Neuronal stem cell (in vitro differentiated cells): ENCODE measurements at regions not wholly inside any gene's neighbourhood (a gene's known extent, or its start where the extent isn't known, plus 50 kb on each side); places are given as distances from the start of the nearest gene placed in this dataset.
"Not testable (repeated sequence)": the region's sequence is repeated elsewhere in the genome, so short reads cannot be mapped to it uniquely, and the experiment has no call there.

Experiments
- DNase-seq: peaks from one replicate; pipeline ENCODE4 v3.0.0-alpha.2; 2013; ENCODE audit warnings: low spot score
- H2AFZ ChIP-seq: one replicate; pipeline ENCODE4 v1.6.1; 2013; ENCODE audit warnings: mild to moderate bottlenecking, low read length, inconsistent platforms
- H2AK5ac ChIP-seq: 2 replicates; pipeline ENCODE4 v1.6.1; 2013; ENCODE audit warnings: low read depth, mild to moderate bottlenecking, inconsistent platforms, low read length, moderate library complexity, mixed read lengths
- H2BK120ac ChIP-seq: 2 replicates; pipeline ENCODE4 v1.6.1; 2013; ENCODE audit warnings: low read depth, mild to moderate bottlenecking, inconsistent platforms, low read length, moderate library complexity, mixed read lengths
- H2BK12ac ChIP-seq: one replicate; pipeline ENCODE4 v1.6.1; 2013; ENCODE audit warnings: low read length, inconsistent platforms
- H2BK15ac ChIP-seq: 2 replicates; pipeline ENCODE4 v1.6.1; 2013; ENCODE audit warnings: mild to moderate bottlenecking, low read length, inconsistent platforms, mixed read lengths
- H2BK5ac ChIP-seq: one replicate; pipeline ENCODE4 v1.6.1; 2013; ENCODE audit warnings: inconsistent platforms, mild to moderate bottlenecking, low read length, moderate library complexity
- H3K14ac ChIP-seq: one replicate; pipeline ENCODE4 v1.6.1; 2013; ENCODE audit warnings: low read length, inconsistent platforms
- H3K18ac ChIP-seq: 2 replicates; pipeline ENCODE4 v1.6.1; 2013; ENCODE audit warnings: low read length, inconsistent platforms
- H3K23ac ChIP-seq: 2 replicates; pipeline ENCODE4 v1.6.1; 2013; ENCODE audit warnings: low read depth, mild to moderate bottlenecking, mixed read lengths, low read length, inconsistent platforms; ENCODE audit not compliant: poor library complexity
- H3K27ac ChIP-seq: replicated peaks from 3 replicates; pipeline ENCODE4 v1.5.1; 2013; ENCODE audit warnings: low read length, inconsistent platforms
- H3K27me3 ChIP-seq, 3 experiments: 2 replicates each; pipeline ENCODE4 v1.6.1; 2013; ENCODE audit warnings: low read length in 3 of 3, mild to moderate bottlenecking in 2 of 3, inconsistent platforms in 1 of 3, low read depth in 1 of 3, mixed read lengths in 1 of 3, moderate library complexity in 1 of 3; ENCODE audit not compliant: control insufficient read depth in 3 of 3, insufficient read depth in 3 of 3
- H3K36me3 ChIP-seq, 2 donors: replicated peaks in 1 of 2; 2 replicates each; pipeline ENCODE4 v1.6.1; 2013; ENCODE audit warnings: low read length in 2 of 2; ENCODE audit not compliant: control insufficient read depth in 2 of 2, insufficient read depth in 2 of 2
- H3K4ac ChIP-seq: 2 replicates; pipeline ENCODE4 v1.6.1; 2013; ENCODE audit warnings: inconsistent platforms, mild to moderate bottlenecking, low read length, moderate library complexity
- H3K4me1 ChIP-seq, 2 donors: 1 replicate in 1 of 2; 2 replicates in 1 of 2; pipeline ENCODE4 v1.6.1; 2013; ENCODE audit warnings: low read length in 2 of 2, low read depth in 1 of 2; ENCODE audit not compliant: control insufficient read depth in 2 of 2, insufficient read depth in 1 of 2
- H3K4me2 ChIP-seq: one replicate; pipeline ENCODE4 v1.6.1; 2013; ENCODE audit warnings: mild to moderate bottlenecking, low read length, inconsistent platforms; ENCODE audit not compliant: insufficient read depth, poor library complexity, severe bottlenecking
- H3K4me3 ChIP-seq, 2 donors: 2 replicates each; pipeline ENCODE4 v1.5.1; 2013; ENCODE audit warnings: low read length in 2 of 2, mild to moderate bottlenecking in 2 of 2, inconsistent platforms in 1 of 2, moderate library complexity in 1 of 2
- H3K79me1 ChIP-seq: one replicate; pipeline ENCODE4 v1.6.1; 2013; ENCODE audit warnings: low read depth, mild to moderate bottlenecking, inconsistent platforms, low read length, moderate library complexity
- H3K9ac ChIP-seq: one replicate; pipeline ENCODE4 v1.6.1; 2013; ENCODE audit warnings: mild to moderate bottlenecking, low read depth, low read length, inconsistent platforms; ENCODE audit not compliant: poor library complexity
- H3K9me3 ChIP-seq, 2 donors: replicated peaks in 1 of 2; 2 replicates each; pipeline versions ENCODE3 to v1.6.1; 2013; ENCODE audit warnings: low read length in 2 of 2, mild to moderate bottlenecking in 2 of 2, inconsistent platforms in 1 of 2, low read depth in 1 of 2, mixed read lengths in 1 of 2, moderate library complexity in 1 of 2; ENCODE audit not compliant: control insufficient read depth in 2 of 2, insufficient read depth in 1 of 2
- H4K8ac ChIP-seq: one replicate; pipeline ENCODE4 v1.6.1; 2013; ENCODE audit warnings: low read depth, mild to moderate bottlenecking, inconsistent platforms, low read length, moderate library complexity
- H4K91ac ChIP-seq: one replicate; pipeline ENCODE4 v1.6.1; 2013; ENCODE audit warnings: low read length, low read depth, mild to moderate bottlenecking, inconsistent platforms; ENCODE audit not compliant: poor library complexity
- WGBS, 2 donors: extraction: QIAGEN DNeasy Blood & Tissue Kit; methylation state at CpG; one replicate each; pipeline ENCODE4 v1.1.7; 2013; ENCODE audit warnings: missing lambda C conversion rate in 2 of 2, mixed read lengths in 1 of 2; ENCODE audit not compliant: insufficient read length in 2 of 2, insufficient replicate concordance in 1 of 2; ENCODE audit errors: extremely low coverage in 2 of 2; 5-methylcytosine and 5-hydroxymethylcytosine counted together

DNA sequence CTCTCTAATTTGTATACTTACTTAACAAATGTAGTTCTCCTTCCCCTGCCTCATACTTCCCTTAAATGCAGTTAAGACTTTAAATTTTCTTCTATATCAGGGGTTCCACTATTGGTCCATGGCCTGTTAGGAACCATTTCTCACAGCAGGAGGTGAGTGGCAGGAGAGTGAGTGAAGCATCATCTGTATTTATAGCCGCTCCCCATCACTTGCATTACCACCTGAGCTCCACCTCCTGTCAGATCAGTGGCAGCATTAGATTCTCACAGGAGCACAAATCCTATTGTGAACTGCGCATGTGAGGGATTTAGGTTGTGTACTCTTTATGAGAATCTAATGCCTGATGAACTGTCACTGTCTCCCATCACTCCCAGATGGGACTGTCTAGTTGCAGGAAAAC lies 72.1 kb upstream of the ALB start:
- H2AK5ac ChIP-seq, H3K27ac ChIP-seq, H3K4me2 ChIP-seq, H3K9me3 ChIP-seq, H3K14ac ChIP-seq, H2BK12ac ChIP-seq, H2AFZ ChIP-seq, H3K4me1 ChIP-seq, DNase-seq, H3K18ac ChIP-seq, H4K8ac ChIP-seq, H3K23ac ChIP-seq, H3K27me3 ChIP-seq, H2BK120ac ChIP-seq, H4K91ac ChIP-seq, H3K36me3 ChIP-seq, H3K79me1 ChIP-seq, H2BK15ac ChIP-seq, H3K4me3 ChIP-seq, H2BK5ac ChIP-seq, H3K9ac ChIP-seq, H3K4ac ChIP-seq: not testable (repeated sequence)
- no CpG with 5 or more reads among the region's 2 CpGs for WGBS, 2 donors

DNA sequence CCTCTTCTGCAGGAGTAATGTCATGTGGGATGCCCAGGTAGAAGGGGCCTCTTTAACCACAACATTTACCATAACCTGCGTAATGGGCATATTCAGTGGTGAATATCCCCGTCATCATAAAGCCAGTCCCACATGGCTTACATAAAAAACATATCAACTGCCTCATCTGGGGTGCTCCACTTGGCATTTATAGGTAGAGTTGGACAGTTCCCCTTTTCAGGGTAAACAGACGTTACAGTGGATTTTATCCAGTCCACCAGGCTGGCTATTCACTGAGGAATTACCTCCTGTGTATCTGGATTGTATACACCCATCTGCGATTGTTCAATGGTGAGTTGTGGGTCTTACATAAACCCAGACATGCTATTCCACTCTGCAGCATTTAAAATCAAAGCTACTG lies 70.7 kb upstream of the ANKRD17 start:
- Histone ChIP-seq H3K4me2 (no peak overlapping the region), H3K79me1 (no peaks in the 10 kb centered on the region)

DNA sequence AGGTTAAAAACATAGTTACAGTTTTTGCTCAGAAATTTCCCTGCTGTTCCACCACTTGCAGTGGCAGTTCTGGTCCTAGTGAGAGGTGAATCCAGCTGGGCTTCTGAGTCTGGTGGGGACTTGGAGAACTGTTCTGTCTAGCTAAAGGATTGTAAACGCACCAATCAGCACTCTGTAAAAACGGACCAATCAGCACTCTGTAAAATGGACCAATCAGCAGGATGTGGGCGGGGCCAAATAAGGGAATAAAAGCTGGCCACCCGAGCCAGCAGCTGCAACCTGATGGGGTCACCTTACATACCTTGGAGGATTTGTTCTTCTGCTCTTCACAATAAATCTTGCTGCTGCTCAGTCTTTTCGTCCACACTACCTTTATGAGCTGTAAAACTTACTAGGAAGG lies 67.2 kb upstream of the ANKRD17 start:
- H4K91ac ChIP-seq, H3K36me3 ChIP-seq: not testable (repeated sequence)
- WGBS, 2 donors, result no CpG with 5 or more reads among the region's 5 CpGs

More for the DNA sequence above, 70.7 kb upstream of the ANKRD17 start:
- WGBS, 2 donors, result no CpG with 5 or more reads among the region's 4 CpGs
- no peak overlapping the region for H2BK15ac ChIP-seq
- H3K27ac ChIP-seq, result no peak overlapping the region
- no peaks in the 10 kb centered on the region for H3K27me3 ChIP-seq
- H3K4me1 ChIP-seq, result no peaks in the 10 kb centered on the region
- no peak overlapping the region for H4K91ac ChIP-seq
- no peak overlapping the region for H3K9ac ChIP-seq
- H3K23ac ChIP-seq, result no peak overlapping the region
- no peak overlapping the region for H2BK5ac ChIP-seq
- no peak overlapping the region for H3K18ac ChIP-seq
- H3K4ac ChIP-seq, result no peak overlapping the region
- no peak overlapping the region for H3K14ac ChIP-seq
- H2AFZ ChIP-seq, result no peak overlapping the region
- H3K36me3 ChIP-seq, result no peaks in the 10 kb centered on the region
- no peak overlapping the region for H2BK120ac ChIP-seq
- peaks cover 0 to 6% of the 10 kb centered on the region in 2 donors for H3K9me3 ChIP-seq
- H3K4me3 ChIP-seq, result no peak overlapping the region
- DNase-seq, result no peak
- H2BK12ac ChIP-seq, result no peak overlapping the region
- H4K8ac ChIP-seq, result no peak overlapping the region
- no peak overlapping the region for H2AK5ac ChIP-seq

GRCh38 chr4:73317092-73317491 lies 58.5 kb upstream of the ANKRD17 start:
- no peak overlapping the region for H2BK15ac ChIP-seq
- no peak overlapping the region for H3K14ac ChIP-seq
- H3K4ac ChIP-seq, result no peak overlapping the region
- no peak overlapping the region for H4K91ac ChIP-seq
- H3K79me1 ChIP-seq, result no peaks in the 10 kb centered on the region
- DNase-seq, result no peak
- H3K36me3 ChIP-seq, result no peaks in the 10 kb centered on the region
- no peak overlapping the region for H2AK5ac ChIP-seq
- no peak overlapping the region for H2BK12ac ChIP-seq
- peaks cover 0 to 2% of the 10 kb centered on the region in 2 donors for H3K4me1 ChIP-seq
- no peak overlapping the region for H2BK120ac ChIP-seq
- no peak overlapping the region for H3K18ac ChIP-seq
- H3K4me2 ChIP-seq, result no peak overlapping the region
- no CpG with 5 or more reads among the region's 1 CpG for WGBS, 2 donors
- H3K9me3 ChIP-seq, result peaks cover 4 to 8% of the 10 kb centered on the region in 2 donors
- no peak overlapping the region for H2AFZ ChIP-seq
- H2BK5ac ChIP-seq, result no peak overlapping the region
- H4K8ac ChIP-seq, result no peak overlapping the region
- H3K23ac ChIP-seq, result no peak overlapping the region
- no peaks in the 10 kb centered on the region for H3K27me3 ChIP-seq
- no peak overlapping the region for H3K27ac ChIP-seq
- no peak overlapping the region for H3K9ac ChIP-seq
- H3K4me3 ChIP-seq, result no peak overlapping the region

More for the DNA sequence above, 67.2 kb upstream of the ANKRD17 start:
- not testable (repeated sequence) for H3K9me3 ChIP-seq, DNase-seq, H3K4me2 ChIP-seq, H3K79me1 ChIP-seq, H4K8ac ChIP-seq, H3K4me3 ChIP-seq, H3K27ac ChIP-seq, H2AK5ac ChIP-seq, H3K9ac ChIP-seq, H2BK5ac ChIP-seq, H3K27me3 ChIP-seq, H2BK120ac ChIP-seq, H3K23ac ChIP-seq, H2AFZ ChIP-seq, H3K4ac ChIP-seq, H3K4me1 ChIP-seq, H3K18ac ChIP-seq, H2BK15ac ChIP-seq, H3K14ac ChIP-seq, H2BK12ac ChIP-seq
